ENCODE measurements at regions not wholly inside any gene's neighbourhood (a gene's known extent, or its start where the extent isn't known, plus 50 kb on each side); places are given as distances from the start of the nearest gene placed in this dataset.

DNA sequence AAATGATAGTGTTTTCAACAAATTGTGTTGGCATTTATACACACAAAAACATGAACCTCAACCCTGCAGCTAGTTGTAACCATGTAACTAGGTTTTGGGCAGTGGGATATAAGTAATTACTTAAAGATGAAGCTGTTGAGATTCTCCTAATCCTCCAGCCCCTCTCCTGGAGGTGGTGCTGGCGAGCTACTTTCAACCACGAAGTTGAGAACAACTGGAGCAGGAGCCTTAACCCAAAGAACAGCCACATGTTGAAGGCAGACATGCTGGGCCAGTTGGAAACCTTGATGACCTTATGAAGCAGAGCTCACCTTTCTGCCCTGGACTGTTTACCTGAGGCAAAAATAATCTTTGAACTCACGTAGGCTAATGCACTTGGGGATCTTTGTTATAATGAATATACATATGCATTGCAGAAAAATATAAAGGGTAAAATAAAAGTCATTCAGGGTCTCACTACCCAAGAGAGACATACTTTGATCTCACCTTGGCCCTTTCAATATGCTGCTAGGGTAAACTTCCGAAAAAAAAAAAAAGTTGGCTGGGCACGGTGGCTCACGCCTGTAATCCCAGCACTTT is 89.6 kb upstream of the NPAS2 start:
- Histone ChIP-seq H3K4me3 (no peak overlapping the region), H3K9me3 (peaks cover 0 to 5% (median 0%) of the 10 kb centered on the region in 4 donors), H3K27me3 (no peaks in the 10 kb centered on the region), H3K4me1 (no peaks in the 10 kb centered on the region), H3K27ac (no peak overlapping the region), H3K36me3 (no peaks in the 10 kb centered on the region)
- TF ChIP-seq POLR2A (IDR thresholded peaks at IDR 0.05) (no peak), EP300 (IDR thresholded peaks at IDR 0.05) (no peak)
- TF ChIP-seq, protein P1, sequence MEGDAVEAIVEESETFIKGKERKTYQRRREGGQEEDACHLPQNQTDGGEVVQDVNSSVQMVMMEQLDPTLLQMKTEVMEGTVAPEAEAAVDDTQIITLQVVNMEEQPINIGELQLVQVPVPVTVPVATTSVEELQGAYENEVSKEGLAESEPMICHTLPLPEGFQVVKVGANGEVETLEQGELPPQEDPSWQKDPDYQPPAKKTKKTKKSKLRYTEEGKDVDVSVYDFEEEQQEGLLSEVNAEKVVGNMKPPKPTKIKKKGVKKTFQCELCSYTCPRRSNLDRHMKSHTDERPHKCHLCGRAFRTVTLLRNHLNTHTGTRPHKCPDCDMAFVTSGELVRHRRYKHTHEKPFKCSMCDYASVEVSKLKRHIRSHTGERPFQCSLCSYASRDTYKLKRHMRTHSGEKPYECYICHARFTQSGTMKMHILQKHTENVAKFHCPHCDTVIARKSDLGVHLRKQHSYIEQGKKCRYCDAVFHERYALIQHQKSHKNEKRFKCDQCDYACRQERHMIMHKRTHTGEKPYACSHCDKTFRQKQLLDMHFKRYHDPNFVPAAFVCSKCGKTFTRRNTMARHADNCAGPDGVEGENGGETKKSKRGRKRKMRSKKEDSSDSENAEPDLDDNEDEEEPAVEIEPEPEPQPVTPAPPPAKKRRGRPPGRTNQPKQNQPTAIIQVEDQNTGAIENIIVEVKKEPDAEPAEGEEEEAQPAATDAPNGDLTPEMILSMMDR (IDR thresholded peaks at IDR 0.05): peak; percentile 11 to 61 (median 25)
- DNase-seq (ENCODE audit: low spot score in 2 of 2): peak in 1 of 2 donors; percentile 39
- whole genome bisulfite sequencing, 2 donors: 66% methylated on average over 6 of the region's 6 CpGs

DNA sequence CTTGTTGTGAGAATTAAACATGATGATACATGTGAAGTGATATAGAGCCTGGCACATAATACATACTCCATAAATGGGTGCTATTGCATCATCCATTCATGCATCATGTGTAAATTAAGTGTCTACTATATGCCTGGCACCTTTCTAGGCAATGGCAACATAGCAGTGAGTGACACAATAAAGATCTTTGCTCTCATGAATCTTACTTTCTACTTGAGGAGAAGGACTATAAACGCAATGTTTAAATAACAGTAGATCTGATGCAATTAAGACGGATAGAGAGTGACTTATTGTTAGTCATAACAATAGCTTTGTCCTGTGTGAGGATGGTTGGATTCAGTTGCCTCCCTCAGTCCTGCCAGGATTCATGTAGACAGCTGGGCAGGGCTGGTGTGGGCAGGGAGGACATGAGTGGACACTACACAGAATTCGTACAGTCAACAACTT is 88.4 kb upstream of the NPAS2 start:
- H3K27me3 ChIP-seq: no peaks in the 10 kb centered on the region
- no peak for DNase-seq (ENCODE audit: low spot score in 2 of 2)
- no peaks in the 10 kb centered on the region for H3K4me1 ChIP-seq
- peaks cover 0 to 5% (median 0%) of the 10 kb centered on the region in 4 donors for H3K9me3 ChIP-seq
- H3K36me3 ChIP-seq: no peaks in the 10 kb centered on the region
- H3K4me3 ChIP-seq: no peak overlapping the region
- no peak overlapping the region for H3K27ac ChIP-seq
- TF ChIP-seq EP300 (IDR thresholded peaks at IDR 0.05) (no peak), POLR2A (IDR thresholded peaks at IDR 0.05) (no peak)
- TF ChIP-seq, protein P1 (IDR thresholded peaks at IDR 0.05): no peak
- 85 to 98% methylated on average over 3 of the region's 3 CpGs for WGBS, 2 donors

DNA sequence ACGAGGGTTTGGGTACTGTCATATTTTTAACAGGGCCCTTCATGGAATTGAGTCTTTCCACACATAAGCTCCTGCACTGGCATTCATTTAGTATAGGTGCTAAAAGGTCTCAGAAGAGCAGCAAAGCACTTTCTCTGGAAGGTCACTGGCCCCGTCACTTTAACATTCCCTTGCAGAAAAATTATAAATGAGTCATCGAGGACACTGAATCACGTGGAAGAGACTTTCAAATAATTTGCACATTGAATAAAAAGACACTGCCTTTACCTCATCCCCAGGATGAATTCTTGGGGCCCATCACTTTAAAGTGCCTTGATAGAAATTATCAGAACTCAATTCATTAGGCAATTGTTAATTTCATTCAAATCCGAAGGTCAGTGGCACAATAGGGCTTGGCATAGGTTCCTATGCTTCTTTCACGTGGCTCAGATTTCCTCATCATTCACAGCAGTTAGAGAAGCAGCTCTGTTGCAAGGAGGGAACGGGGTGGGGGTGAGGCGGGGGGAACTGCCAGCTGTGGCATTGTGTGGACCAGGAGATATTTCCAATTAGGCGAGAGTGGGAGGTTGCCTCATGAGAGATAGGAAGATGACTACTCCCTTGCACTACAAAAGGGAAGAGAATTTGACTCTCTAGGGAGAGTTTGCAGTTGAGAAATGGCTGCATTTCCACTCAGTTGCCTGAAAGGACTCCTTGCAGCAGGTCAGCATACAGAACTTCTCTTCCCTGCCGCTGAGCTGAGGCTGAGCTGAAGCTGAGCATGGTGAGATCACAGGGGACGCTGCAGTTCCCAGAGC is 86.3 kb upstream of the NPAS2 start:
- Histone ChIP-seq H3K27me3 (no peaks in the 10 kb centered on the region), H3K4me3 (no peak overlapping the region), H3K36me3 (no peaks in the 10 kb centered on the region), H3K9me3 (peaks cover 0 to 5% (median 0%) of the 10 kb centered on the region in 4 donors), H3K27ac (no peak overlapping the region), H3K4me1 (no peaks in the 10 kb centered on the region)
- TF ChIP-seq POLR2A (IDR thresholded peaks at IDR 0.05) (no peak), EP300 (IDR thresholded peaks at IDR 0.05) (peak in 1 of 2 donors; percentile 56)
- TF ChIP-seq, protein P1 (IDR thresholded peaks at IDR 0.05): no peak
- peak in 1 of 2 donors; percentile 24 for DNase-seq (ENCODE audit: low spot score in 2 of 2)
- 36 to 42% methylated on average over 11 of the region's 11 CpGs for WGBS, 2 donors

DNA sequence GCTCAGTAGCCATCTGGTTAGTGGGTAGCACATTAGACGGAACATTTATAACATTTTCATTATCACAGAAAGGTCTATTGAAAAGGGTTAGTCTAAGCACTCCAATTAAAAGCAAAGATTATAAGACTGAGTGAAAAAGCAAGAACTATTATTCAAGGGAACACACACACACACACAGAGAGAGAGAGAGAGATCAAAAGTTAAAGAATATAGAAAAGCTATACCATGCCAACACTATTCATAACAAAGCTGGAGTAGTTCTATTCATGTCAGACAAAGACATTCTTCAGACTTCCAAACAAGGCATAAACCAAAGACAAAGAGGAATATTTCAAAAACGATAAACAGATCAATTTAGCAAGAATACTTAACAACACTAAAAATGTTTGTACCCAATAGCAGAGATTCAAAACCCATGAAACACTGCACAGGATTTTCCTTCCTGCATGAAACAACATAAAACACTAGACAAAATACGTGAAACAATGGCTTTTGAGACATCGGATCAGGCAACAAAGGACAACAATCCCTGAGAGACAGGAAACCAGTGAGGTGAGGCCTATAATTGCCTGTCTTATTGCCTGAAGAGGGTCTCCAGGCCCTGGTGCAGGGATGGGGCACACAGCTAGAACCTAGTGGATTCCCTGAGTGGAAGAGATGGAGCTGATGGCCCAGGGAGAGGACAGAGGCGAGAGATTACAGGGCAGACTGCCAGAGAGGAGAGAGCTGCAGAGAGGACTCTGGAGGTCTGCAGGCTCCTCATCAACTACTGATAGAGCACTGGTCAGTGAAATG is 83.6 kb upstream of the NPAS2 start:
- no peak for DNase-seq (ENCODE audit: low spot score in 2 of 2)
- TF ChIP-seq POLR2A (IDR thresholded peaks at IDR 0.05) (no peak), EP300 (IDR thresholded peaks at IDR 0.05) (no peak)
- TF ChIP-seq, protein P1 (IDR thresholded peaks at IDR 0.05): no peak
- 59 to 60% methylated on average over 5 of the region's 5 CpGs for WGBS, 2 donors
- H3K4me1 ChIP-seq: no peaks in the 10 kb centered on the region
- H3K27ac ChIP-seq: no peak overlapping the region
- no peaks in the 10 kb centered on the region for H3K9me3 ChIP-seq
- no peak overlapping the region for H3K4me3 ChIP-seq
- H3K27me3 ChIP-seq: no peaks in the 10 kb centered on the region
- H3K36me3 ChIP-seq: no peaks in the 10 kb centered on the region

All from tibial nerve (tissue), 4 donors.